ENCODE measurements at regions not wholly inside any gene's neighbourhood (a gene's known extent, or its start where the extent isn't known, plus 50 kb on each side); places are given as distances from the start of the nearest gene placed in this dataset.

- TF ChIP-seq CTCF (IDR thresholded peaks at IDR 0.05; ENCODE audit: poor library complexity, severe bottlenecking) (no peak), EZH2 (IDR thresholded peaks at IDR 0.05; ENCODE audit: borderline replicate concordance, insufficient read depth, low read length, poor library complexity, severe bottlenecking) (no peak), REST (IDR thresholded peaks at IDR 0.05; ENCODE audit: borderline replicate concordance) (no peak), POLR2AphosphoS5 (IDR thresholded peaks at IDR 0.05) (no peak)
Observed at GRCh38 chr11:127462065-127462344, 461.4 kb upstream of the KIRREL3 start.
